Epithelial cell of esophagus (primary cell): ENCODE measurements at regions not wholly inside any gene's neighbourhood (a gene's known extent, or its start where the extent isn't known, plus 50 kb on each side); places are given as distances from the start of the nearest gene placed in this dataset.

Source experiments
- DNase-seq: peaks from one replicate; pipeline ENCODE4 v3.0.0; 2010; ENCODE audit warnings: low read depth
- H3K4me3 ChIP-seq: 2 replicates; pipeline ENCODE4 v1.5.1; 2011; ENCODE audit warnings: mild to moderate bottlenecking, low read length, control low read depth
- CTCF ChIP-seq: IDR thresholded peaks from 2 replicates; pipeline ENCODE4 v1.5.1; 2011; ENCODE audit warnings: low read depth, mild to moderate bottlenecking, low read length, control low read depth, inconsistent platforms; ENCODE audit not compliant: insufficient read depth; ENCODE audit errors: missing control alignments

- TF ChIP-seq CTCF: no peak
- no peak for DNase-seq
Observed at GRCh38 chr3:84042399-84043106, 916.2 kb upstream of the CADM2 start.

DNA sequence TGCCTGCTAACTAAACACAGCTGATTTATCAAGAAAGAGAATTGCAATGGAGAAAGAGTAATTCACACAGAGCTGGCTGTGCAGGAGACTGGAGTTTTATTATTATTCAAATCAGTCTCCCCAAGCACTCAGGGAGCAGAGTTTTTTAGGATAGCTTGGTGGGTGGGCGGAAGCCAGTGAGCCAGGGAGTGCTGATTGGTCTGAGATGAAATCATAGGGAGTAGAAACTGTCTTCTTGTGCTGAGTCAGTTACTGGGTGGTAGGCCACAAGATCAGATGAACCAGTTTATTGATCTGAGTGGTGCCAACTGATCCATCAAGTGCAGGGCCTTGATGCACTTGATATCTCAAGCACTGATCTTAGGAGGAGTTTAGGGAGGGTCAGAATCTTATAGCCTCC is 891.9 kb upstream of the CADM2 start:
- peak; percentile 19 for DNase-seq
- TF ChIP-seq CTCF: no peak
- no peak overlapping the region for H3K4me3 ChIP-seq

More at GRCh38 chr3:84042399-84043106, 916.2 kb upstream of the CADM2 start:
- no peak overlapping the region for H3K4me3 ChIP-seq

- no peak for TF ChIP-seq CTCF
- H3K4me3 ChIP-seq: no peak overlapping the region
- DNase-seq: no peak
Observed at GRCh38 chr3:84073664-84074063, 885.1 kb upstream of the CADM2 start.

GRCh38 chr3:84074767-84075166 is 884.0 kb upstream of the CADM2 start:
- DNase-seq: peak; percentile 3
- TF ChIP-seq CTCF: no peak
- no peak overlapping the region for H3K4me3 ChIP-seq

DNA sequence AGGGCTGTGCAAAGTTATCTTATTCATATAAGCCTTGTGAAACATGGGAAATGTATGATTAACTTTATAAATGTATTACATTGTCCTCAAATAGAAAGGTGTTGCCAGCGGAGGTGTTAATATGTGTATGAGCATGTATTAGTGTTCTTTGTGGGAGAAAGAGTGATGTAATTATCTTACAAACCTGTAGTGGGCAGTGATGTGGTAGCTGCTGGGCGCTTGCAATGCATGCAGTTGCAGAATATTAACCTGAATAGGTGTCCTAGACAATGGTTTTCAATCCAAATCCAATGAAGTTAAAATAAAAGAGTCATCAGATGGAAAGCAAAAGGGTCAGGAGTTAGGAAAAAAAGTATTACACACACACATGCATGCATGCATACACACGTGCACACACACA is 881.3 kb upstream of the CADM2 start:
- H3K4me3 ChIP-seq: no peak overlapping the region
- TF ChIP-seq CTCF: peak; percentile 67
- DNase-seq: peak; percentile 44

DNA sequence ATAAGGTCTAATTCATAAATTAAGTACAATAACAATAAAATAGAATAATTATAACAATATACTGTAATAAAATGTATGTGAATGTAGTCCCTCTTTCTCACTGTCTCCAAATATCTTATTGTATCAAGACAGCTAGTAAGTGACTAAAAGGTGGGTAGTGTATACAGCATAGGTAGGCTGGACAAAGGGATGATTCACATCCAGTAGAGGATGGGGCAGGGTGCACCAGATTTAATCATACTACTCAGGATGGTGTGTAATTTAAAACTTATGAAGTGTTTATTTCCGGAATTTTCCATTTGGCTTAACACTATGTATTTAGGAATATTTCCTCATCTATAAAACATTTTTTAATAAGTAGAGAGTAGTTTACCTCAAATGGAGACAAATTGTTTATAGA is 876.1 kb upstream of the CADM2 start:
- no peak overlapping the region for H3K4me3 ChIP-seq
- no peak for TF ChIP-seq CTCF
- peak; percentile 68 for DNase-seq

DNA sequence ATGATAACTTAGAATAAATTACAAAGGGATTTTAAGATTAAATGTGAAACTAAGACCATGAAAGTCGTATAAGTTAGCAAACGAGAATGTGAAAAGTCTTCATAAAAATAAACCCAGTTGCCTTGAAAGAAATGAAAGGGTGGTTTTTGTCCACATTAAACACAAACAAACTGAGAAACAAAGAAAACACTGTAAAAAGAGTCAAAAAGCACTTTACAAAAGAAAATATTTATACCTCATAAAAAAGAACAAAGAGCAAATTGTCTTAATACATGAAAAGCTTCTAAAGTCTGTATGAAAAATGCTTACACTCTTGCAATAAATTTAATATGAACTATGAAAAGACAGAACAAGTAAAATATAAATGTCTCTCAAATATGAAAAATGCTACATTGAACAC is 865.9 kb upstream of the CADM2 start:
- no peak for TF ChIP-seq CTCF
- no peak for DNase-seq
- H3K4me3 ChIP-seq: no peak overlapping the region
